GM04504 (cell line): ENCODE measurements at regions not wholly inside any gene's neighbourhood (a gene's known extent, or its start where the extent isn't known, plus 50 kb on each side); places are given as distances from the start of the nearest gene placed in this dataset.

ENCODE experiments used
- DNase-seq: peaks from one replicate; pipeline ENCODE4 v3.0.0-alpha.2; 2012; ENCODE audit warnings: low read depth

GRCh38 chr14:44149597-44149996, 357.5 kb downstream of the FSCB start:
- DNase-seq: no peak

- no peak for DNase-seq
Measured at GRCh38 chr14:44142006-44142405, 365.1 kb downstream of the FSCB start.

DNA sequence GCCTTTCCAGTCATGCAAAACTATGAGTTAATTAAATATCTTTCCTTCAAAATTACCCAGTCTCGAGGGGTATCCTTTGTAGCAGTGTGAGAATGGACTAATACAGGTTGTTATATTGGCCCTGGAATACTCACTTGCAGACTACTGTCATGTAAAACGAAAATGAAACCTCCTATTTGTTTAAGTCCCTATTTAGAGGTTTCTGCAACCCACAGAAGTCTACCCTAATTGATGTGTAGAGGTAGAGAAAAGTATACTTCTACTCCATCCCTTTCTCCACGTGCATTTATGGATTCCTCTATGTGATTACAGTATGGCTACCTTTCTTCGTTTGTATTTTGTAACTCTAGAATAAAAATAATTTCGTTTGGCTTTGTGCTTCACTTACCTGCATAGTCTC, 371.1 kb downstream of the FSCB start:
- no peak for DNase-seq

DNA sequence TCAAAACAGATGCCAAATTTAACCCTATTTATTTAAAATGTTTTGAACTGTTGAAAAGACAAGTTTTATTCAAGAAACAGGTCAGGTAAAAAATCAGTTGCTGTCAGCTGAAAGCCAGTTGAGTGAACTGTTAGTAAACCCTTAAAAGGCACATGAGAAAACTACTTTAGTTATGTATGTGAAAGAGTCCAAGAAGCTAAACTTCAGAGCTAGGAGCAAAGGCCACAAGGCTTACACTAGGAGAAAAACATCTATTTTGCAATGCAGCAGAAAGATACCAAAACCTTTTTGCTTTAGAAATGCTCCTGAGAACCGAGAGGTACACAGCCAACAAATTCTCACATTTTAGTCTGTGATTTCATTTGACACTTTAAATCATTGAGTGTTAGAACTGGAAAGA, 375.2 kb downstream of the FSCB start:
- no peak for DNase-seq

DNA sequence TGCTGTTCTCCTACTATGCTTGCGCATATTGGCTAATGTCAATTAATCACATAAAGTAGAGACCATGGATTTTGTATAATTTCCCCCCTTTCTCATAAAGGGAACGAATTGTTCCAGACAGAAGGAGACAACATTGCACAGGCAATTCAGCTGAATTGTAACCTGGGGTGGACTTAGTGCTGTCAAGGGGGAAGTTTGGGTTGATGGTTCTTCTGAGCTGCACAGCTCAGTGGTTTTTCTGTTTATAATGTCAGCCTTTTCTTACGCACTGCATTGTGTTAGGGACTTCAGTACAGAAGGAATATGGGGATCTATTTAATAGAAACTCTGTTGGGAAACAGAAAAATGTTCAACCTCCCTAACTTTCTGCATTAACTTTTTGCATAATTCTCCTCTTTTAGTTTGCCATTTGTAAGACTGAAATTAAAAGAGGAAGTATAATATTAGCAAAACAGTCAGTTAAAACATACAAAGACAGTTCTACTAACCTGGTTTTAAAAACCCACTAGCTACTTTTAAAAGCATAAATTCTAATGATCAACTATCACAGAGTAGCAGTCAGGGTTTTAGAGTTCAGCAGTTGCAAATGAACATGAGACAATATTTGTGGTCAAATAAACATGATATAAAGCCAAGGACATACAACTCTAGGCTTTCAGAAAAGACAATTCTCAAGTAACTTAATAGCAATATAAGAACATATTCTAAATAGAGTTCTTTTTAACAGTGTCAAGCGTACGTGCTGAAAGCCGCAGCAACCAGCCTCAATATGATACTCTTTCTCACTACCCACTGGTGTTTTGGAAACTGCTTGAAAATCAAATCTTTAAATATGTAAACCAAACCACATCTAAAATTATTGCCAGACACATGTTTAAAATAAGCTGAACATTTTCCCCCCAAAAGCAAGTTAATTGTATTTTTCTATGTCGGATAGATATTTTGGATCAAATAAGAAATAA, 393.0 kb downstream of the FSCB start:
- DNase-seq: no peak

GRCh38 chr14:44112774-44113460, 394.2 kb downstream of the FSCB start:
- no peak for DNase-seq

GRCh38 chr14:44109036-44109435, 398.0 kb downstream of the FSCB start:
- no peak for DNase-seq

DNA sequence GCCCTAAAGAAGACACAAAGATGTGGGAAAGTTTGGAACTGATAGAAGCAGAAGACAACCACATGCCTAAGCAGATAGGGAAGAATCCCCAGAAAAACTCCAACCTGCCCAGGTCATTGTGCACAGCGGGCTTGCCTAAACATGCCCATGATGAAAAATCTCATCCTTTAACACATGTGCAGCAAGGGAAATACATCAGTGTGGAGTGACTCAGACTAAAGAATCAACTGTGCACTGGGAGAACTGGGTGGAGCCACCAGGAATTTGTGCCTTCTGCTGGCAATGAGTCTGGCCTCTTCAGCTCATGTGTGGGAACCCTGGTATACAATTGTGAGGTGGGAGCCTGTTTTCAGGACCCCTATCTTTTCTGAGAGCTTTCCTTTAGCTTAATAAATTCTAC, 398.5 kb downstream of the FSCB start:
- DNase-seq: no peak

GRCh38 chr14:44107156-44107555, 399.9 kb downstream of the FSCB start:
- DNase-seq: no peak

- DNase-seq: no peak
Measured at GRCh38 chr14:44099743-44100488, 407.2 kb downstream of the FSCB start.

DNA sequence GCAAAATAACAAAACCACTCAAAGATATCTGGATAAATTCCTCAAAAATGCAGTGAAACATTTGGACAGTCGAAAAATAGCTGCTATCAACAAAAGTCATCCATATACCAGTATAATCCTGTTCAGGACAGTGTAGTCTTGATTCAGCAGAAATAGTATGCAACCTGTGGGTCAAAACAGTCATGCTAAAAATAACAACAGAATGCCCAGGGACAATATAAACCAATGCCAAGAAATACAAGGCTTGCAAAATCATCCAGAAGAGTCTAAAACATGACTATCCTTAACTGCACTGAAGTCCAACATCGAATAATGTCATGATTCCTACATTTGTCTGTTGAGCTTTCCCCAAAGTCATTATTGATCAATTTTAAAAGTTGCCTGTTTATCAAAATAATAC, 425.9 kb downstream of the FSCB start:
- DNase-seq: no peak

DNA sequence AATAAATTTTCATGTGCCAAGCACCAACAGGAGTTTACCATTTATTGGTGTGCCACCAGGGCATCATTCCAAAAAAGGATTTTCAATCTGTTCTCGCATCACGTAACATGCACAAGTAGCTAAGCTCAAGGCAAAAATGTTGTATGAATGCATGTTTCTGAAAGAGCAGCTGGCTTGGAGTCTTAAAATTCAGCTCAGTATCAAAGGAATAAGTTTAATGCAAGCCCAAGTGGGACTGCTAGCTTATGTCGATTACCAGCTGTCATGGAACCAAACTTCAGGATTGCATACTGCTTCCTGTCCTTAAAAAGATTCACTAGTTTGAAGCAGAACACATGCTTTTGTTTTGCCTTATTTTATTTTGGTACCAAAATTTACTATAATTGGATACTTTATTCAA, 437.0 kb downstream of the FSCB start:
- DNase-seq: no peak

DNA sequence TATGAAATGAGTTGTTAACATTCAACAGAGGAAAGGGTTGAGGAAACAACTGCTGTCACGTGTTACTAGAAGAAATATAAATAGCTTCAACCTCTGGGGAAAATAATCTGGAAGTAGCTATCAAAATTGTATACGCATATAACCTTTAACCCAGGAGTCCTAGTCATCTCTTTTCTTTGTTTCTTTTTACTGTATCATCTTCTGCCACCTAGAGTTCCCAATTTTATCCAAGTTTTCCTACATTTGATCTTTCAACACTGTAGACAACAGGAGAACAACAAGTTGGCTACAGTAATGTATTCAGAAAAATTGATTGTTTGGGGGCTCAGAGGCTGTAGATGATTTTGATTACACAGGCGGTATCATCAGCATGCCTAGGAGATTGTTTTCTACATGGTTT, 453.7 kb downstream of the FSCB start:
- DNase-seq: no peak

DNA sequence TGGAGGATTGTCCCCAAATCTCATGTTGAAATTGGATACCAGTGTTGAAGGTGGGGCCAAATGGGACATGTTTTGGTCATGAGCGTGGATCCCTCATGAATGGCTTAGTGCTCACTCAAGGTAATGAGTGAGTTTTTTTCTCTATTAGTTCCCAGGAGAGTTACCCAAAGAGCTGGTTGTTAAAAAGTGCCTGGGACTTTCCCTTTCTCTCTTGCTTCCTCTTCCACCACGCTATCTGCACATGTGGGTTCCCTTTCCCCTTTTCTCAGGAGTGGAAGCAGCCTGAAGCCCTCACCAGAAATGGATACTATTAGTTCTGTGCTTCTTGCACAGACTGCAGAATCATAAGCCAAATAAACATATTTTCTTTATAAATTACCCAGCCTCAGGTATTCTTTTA, 465.4 kb downstream of the FSCB start:
- no peak for DNase-seq

DNA sequence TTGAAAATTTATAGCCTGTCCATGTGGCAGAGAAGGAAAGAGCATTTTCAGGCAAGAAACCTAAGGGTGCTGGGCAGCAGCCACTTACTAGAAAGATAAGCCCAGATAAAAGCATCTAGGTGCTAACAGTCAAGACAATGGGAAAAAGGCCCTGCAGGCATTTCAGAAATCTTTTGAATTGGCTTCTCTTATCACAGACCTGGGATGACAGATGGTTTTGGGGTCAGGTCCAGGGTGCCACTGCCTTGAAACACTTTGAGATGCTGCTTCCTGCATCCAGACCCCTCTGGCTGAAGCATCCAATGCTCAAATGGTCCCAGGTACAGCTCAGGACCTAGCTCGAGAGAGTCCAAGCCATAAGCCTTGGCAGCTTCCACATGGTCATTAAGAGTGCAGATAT, 466.5 kb downstream of the FSCB start:
- DNase-seq: no peak

DNA sequence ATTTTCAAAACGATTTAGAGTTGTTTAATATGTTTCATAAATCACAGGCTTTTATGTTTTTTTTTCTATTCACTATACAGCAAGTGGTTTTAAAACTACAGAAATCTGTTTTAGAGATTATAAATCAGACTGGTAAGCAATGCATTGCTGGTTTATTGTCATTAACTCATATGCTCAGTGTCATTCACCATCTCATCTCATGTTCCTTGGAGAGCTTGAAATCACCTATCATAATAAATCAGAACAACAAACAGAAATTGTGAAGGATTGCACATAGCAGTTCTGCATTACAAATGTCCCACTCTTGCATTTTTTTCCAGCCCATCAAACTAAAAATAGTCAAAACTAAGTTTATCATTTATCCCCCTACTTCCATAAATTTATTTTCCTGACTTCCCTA, 470.8 kb downstream of the FSCB start:
- DNase-seq: no peak

DNA sequence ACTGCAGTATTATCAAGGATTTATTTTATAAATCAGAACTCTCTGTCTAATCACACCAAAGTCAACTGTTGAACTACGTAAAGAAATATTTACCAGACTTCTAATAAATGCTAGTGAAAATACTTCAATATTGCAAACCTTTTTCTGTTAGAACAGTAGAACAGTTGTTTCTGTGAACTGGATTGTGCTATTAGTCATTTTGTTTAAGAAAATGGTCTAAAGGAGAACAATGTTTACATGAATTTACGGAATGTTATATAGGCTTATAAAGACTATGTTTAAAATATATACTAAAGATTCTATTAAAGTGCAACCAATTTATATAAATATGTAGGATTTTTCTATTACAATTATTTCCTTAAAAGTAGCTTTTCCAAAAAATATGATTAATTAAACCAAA, 471.4 kb downstream of the FSCB start:
- no peak for DNase-seq

- no peak for DNase-seq
Measured at GRCh38 chr14:44030831-44031383, 476.2 kb downstream of the FSCB start.

GRCh38 chr14:44029933-44030332, 477.1 kb downstream of the FSCB start:
- no peak for DNase-seq

GRCh38 chr14:44027397-44027796, 479.7 kb downstream of the FSCB start:
- DNase-seq: no peak

GRCh38 chr14:44010595-44010994, 496.5 kb downstream of the FSCB start:
- no peak for DNase-seq

DNA sequence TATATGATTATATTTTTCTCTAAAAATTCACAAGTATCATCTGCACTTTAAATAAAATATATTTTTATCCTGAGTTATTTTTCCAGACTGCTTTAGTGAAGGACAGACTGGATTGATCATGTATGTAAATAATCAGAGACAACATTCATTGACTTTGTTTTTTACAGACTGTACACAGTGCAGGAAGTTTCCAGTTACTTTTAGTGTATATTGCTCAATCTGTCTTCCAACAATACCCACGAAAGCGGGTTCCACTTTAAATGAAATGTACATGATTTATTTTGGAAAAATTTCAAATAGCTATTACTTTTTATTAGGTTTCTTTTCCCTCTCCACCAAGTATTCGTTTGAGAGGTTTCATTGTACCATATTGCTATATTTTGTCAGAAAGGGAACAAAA, 497.0 kb downstream of the FSCB start:
- no peak for DNase-seq
